ENCODE measurements at regions not wholly inside any gene's neighbourhood (a gene's known extent, or its start where the extent isn't known, plus 50 kb on each side); places are given as distances from the start of the nearest gene placed in this dataset.

DNA sequence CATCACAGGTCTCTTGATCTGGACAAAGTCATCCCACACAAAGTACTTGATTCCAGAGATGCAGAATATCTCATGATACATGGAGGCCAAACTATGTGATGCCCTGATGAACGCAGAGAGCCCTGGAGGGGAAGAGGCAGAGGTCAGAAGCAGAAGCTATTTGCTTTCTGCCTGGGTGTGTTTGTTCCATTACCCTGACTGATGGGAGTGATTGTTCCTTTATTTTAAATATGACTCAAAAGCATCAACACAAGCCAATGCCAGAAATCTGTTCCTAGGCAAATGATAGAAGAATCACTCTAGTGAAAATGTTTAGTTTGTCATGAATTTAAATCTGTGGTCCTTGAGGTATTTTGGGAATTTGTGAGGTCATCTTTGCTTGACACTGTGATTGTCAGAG lies 54.7 kb upstream of the GGTLC1 start:
- TF ChIP-seq CTCF (IDR thresholded peaks at IDR 0.05) (no peak), MAZ (IDR thresholded peaks at IDR 0.05; ENCODE audit: borderline replicate concordance, low read depth, low read length) (no peak), RCOR1 (IDR thresholded peaks at IDR 0.05; ENCODE audit: low read depth, low read length) (no peak)
- TF ChIP-seq, protein P1, sequence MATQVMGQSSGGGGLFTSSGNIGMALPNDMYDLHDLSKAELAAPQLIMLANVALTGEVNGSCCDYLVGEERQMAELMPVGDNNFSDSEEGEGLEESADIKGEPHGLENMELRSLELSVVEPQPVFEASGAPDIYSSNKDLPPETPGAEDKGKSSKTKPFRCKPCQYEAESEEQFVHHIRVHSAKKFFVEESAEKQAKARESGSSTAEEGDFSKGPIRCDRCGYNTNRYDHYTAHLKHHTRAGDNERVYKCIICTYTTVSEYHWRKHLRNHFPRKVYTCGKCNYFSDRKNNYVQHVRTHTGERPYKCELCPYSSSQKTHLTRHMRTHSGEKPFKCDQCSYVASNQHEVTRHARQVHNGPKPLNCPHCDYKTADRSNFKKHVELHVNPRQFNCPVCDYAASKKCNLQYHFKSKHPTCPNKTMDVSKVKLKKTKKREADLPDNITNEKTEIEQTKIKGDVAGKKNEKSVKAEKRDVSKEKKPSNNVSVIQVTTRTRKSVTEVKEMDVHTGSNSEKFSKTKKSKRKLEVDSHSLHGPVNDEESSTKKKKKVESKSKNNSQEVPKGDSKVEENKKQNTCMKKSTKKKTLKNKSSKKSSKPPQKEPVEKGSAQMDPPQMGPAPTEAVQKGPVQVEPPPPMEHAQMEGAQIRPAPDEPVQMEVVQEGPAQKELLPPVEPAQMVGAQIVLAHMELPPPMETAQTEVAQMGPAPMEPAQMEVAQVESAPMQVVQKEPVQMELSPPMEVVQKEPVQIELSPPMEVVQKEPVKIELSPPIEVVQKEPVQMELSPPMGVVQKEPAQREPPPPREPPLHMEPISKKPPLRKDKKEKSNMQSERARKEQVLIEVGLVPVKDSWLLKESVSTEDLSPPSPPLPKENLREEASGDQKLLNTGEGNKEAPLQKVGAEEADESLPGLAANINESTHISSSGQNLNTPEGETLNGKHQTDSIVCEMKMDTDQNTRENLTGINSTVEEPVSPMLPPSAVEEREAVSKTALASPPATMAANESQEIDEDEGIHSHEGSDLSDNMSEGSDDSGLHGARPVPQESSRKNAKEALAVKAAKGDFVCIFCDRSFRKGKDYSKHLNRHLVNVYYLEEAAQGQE (IDR thresholded peaks at IDR 0.05), result no peak

Measured in A549 (cell line).